ENCODE measurements at regions not wholly inside any gene's neighbourhood (a gene's known extent, or its start where the extent isn't known, plus 50 kb on each side); places are given as distances from the start of the nearest gene placed in this dataset.

- no peaks in the 10 kb centered on the region for H3K36me3 Mint-ChIP-seq (ENCODE audit: low read depth)
- H3K4me1 Mint-ChIP-seq, result no peaks in the 10 kb centered on the region
- no peaks in the 10 kb centered on the region for H3K9me3 Mint-ChIP-seq
- no peak overlapping the region for H3K4me3 Mint-ChIP-seq
- no peak overlapping the region for H3K27ac Mint-ChIP-seq
- DNase-seq, result no peak
- H3K27me3 Mint-ChIP-seq, result peaks cover 5% of the 10 kb centered on the region
- intact Hi-C loops (cut with micrococcal nuclease), result no loop called here
Observed at GRCh38 chr2:13066676-13067075, 349.9 kb downstream of the TRIB2 start.

- Mint-ChIP-seq H3K4me1 (no peaks in the 10 kb centered on the region), H3K36me3 (ENCODE audit: low read depth) (no peaks in the 10 kb centered on the region), H3K27ac (no peak overlapping the region), H3K9me3 (no peaks in the 10 kb centered on the region), H3K27me3 (peaks cover 5% of the 10 kb centered on the region), H3K4me3 (no peak overlapping the region)
- DNase-seq, result no peak
- intact Hi-C loops (cut with micrococcal nuclease), result no loop called here
Observed at GRCh38 chr2:13067508-13067907, 350.8 kb downstream of the TRIB2 start.

GRCh38 chr2:13089971-13090370, 373.2 kb downstream of the TRIB2 start:
- H3K9me3 Mint-ChIP-seq, result no peaks in the 10 kb centered on the region
- DNase-seq, result no peak
- no peaks in the 10 kb centered on the region for H3K36me3 Mint-ChIP-seq (ENCODE audit: low read depth)
- no peak overlapping the region for H3K27ac Mint-ChIP-seq
- intact Hi-C loops (cut with micrococcal nuclease), result no loop called here
- no peaks in the 10 kb centered on the region for H3K4me1 Mint-ChIP-seq
- peaks cover 4% of the 10 kb centered on the region for H3K27me3 Mint-ChIP-seq
- H3K4me3 Mint-ChIP-seq, result no peak overlapping the region

GRCh38 chr2:13091455-13091854, 374.7 kb downstream of the TRIB2 start:
- DNase-seq, result no peak
- Mint-ChIP-seq H3K9me3 (no peaks in the 10 kb centered on the region), H3K27me3 (peaks cover 4% of the 10 kb centered on the region)

GRCh38 chr2:13091861-13092378, 375.2 kb downstream of the TRIB2 start:
- no peaks in the 10 kb centered on the region for H3K9me3 Mint-ChIP-seq
- no peak overlapping the region for H3K4me3 Mint-ChIP-seq
- peaks cover 4% of the 10 kb centered on the region for H3K27me3 Mint-ChIP-seq
- DNase-seq, result no peak
- intact Hi-C loops (cut with micrococcal nuclease), result no loop called here
- no peaks in the 10 kb centered on the region for H3K36me3 Mint-ChIP-seq (ENCODE audit: low read depth)
- no peak overlapping the region for H3K27ac Mint-ChIP-seq
- H3K4me1 Mint-ChIP-seq, result no peaks in the 10 kb centered on the region

More at GRCh38 chr2:13091455-13091854, 374.7 kb downstream of the TRIB2 start:
- intact Hi-C loops (cut with micrococcal nuclease), result no loop called here
- Mint-ChIP-seq H3K36me3 (ENCODE audit: low read depth) (no peaks in the 10 kb centered on the region), H3K27ac (no peak overlapping the region), H3K4me3 (no peak overlapping the region), H3K4me1 (no peaks in the 10 kb centered on the region)

GRCh38 chr2:13093416-13093991, 376.8 kb downstream of the TRIB2 start:
- H3K27ac Mint-ChIP-seq, result no peak overlapping the region
- H3K27me3 Mint-ChIP-seq, result no peaks in the 10 kb centered on the region
- H3K4me1 Mint-ChIP-seq, result no peaks in the 10 kb centered on the region
- intact Hi-C loops (cut with micrococcal nuclease), result no loop called here
- DNase-seq, result no peak
- H3K9me3 Mint-ChIP-seq, result no peaks in the 10 kb centered on the region
- H3K4me3 Mint-ChIP-seq, result no peak overlapping the region
- H3K36me3 Mint-ChIP-seq (ENCODE audit: low read depth), result no peaks in the 10 kb centered on the region

- Mint-ChIP-seq H3K9me3 (peaks cover 4% of the 10 kb centered on the region), H3K4me3 (no peak overlapping the region), H3K36me3 (ENCODE audit: low read depth) (no peaks in the 10 kb centered on the region), H3K27me3 (no peaks in the 10 kb centered on the region), H3K27ac (no peak overlapping the region), H3K4me1 (no peaks in the 10 kb centered on the region)
- no peak for DNase-seq
- intact Hi-C loops (cut with micrococcal nuclease), result no loop called here
Observed at GRCh38 chr2:13102397-13103063, 385.8 kb downstream of the TRIB2 start.

GRCh38 chr2:13103151-13103550, 386.4 kb downstream of the TRIB2 start:
- DNase-seq, result no peak
- Mint-ChIP-seq H3K4me3 (no peak overlapping the region), H3K27ac (no peak overlapping the region), H3K9me3 (peaks cover 4% of the 10 kb centered on the region), H3K36me3 (ENCODE audit: low read depth) (no peaks in the 10 kb centered on the region), H3K27me3 (no peaks in the 10 kb centered on the region), H3K4me1 (no peaks in the 10 kb centered on the region)
- intact Hi-C loops (cut with micrococcal nuclease), result no loop called here

- H3K27me3 Mint-ChIP-seq, result no peaks in the 10 kb centered on the region
- DNase-seq, result no peak
- intact Hi-C loops (cut with micrococcal nuclease), result no loop called here
- no peaks in the 10 kb centered on the region for H3K4me1 Mint-ChIP-seq
- peaks cover 4% of the 10 kb centered on the region for H3K9me3 Mint-ChIP-seq
- H3K4me3 Mint-ChIP-seq, result no peak overlapping the region
- no peaks in the 10 kb centered on the region for H3K36me3 Mint-ChIP-seq (ENCODE audit: low read depth)
- no peak overlapping the region for H3K27ac Mint-ChIP-seq
Observed at GRCh38 chr2:13103778-13104493, 387.2 kb downstream of the TRIB2 start.

- Mint-ChIP-seq H3K27ac (no peak overlapping the region), H3K27me3 (no peaks in the 10 kb centered on the region), H3K4me3 (no peak overlapping the region), H3K4me1 (no peaks in the 10 kb centered on the region), H3K9me3 (no peaks in the 10 kb centered on the region), H3K36me3 (ENCODE audit: low read depth) (no peaks in the 10 kb centered on the region)
- no peak for DNase-seq
- intact Hi-C loops (cut with micrococcal nuclease), result no loop called here
Observed at GRCh38 chr2:13104723-13105122, 388.0 kb downstream of the TRIB2 start.

- intact Hi-C loops (cut with micrococcal nuclease), result no loop called here
- H3K27ac Mint-ChIP-seq, result no peak overlapping the region
- no peaks in the 10 kb centered on the region for H3K36me3 Mint-ChIP-seq (ENCODE audit: low read depth)
- H3K4me1 Mint-ChIP-seq, result no peaks in the 10 kb centered on the region
- no peak overlapping the region for H3K4me3 Mint-ChIP-seq
- DNase-seq, result no peak
- H3K9me3 Mint-ChIP-seq, result no peaks in the 10 kb centered on the region
- H3K27me3 Mint-ChIP-seq, result no peaks in the 10 kb centered on the region
Observed at GRCh38 chr2:13106302-13106701, 389.6 kb downstream of the TRIB2 start.

- H3K36me3 Mint-ChIP-seq (ENCODE audit: low read depth), result no peaks in the 10 kb centered on the region
- no peaks in the 10 kb centered on the region for H3K9me3 Mint-ChIP-seq
- no peak overlapping the region for H3K27ac Mint-ChIP-seq
- intact Hi-C loops (cut with micrococcal nuclease), result no loop called here
- H3K27me3 Mint-ChIP-seq, result no peaks in the 10 kb centered on the region
- no peak overlapping the region for H3K4me3 Mint-ChIP-seq
- no peaks in the 10 kb centered on the region for H3K4me1 Mint-ChIP-seq
- no peak for DNase-seq
Observed at GRCh38 chr2:13109516-13109915, 392.8 kb downstream of the TRIB2 start.

GRCh38 chr2:13110825-13111224, 394.1 kb downstream of the TRIB2 start:
- Mint-ChIP-seq H3K9me3 (no peaks in the 10 kb centered on the region), H3K36me3 (ENCODE audit: low read depth) (no peaks in the 10 kb centered on the region), H3K4me3 (no peak overlapping the region), H3K4me1 (no peaks in the 10 kb centered on the region), H3K27ac (no peak overlapping the region), H3K27me3 (no peaks in the 10 kb centered on the region)
- no peak for DNase-seq
- intact Hi-C loops (cut with micrococcal nuclease), result no loop called here

- Mint-ChIP-seq H3K9me3 (no peaks in the 10 kb centered on the region), H3K27me3 (no peaks in the 10 kb centered on the region), H3K36me3 (ENCODE audit: low read depth) (no peaks in the 10 kb centered on the region), H3K4me3 (no peak overlapping the region), H3K27ac (no peak overlapping the region), H3K4me1 (no peaks in the 10 kb centered on the region)
- intact Hi-C loops (cut with micrococcal nuclease), result no loop called here
- DNase-seq, result no peak
Observed at GRCh38 chr2:13113002-13113401, 396.3 kb downstream of the TRIB2 start.
